ENCODE measurements at regions not wholly inside any gene's neighbourhood (a gene's known extent, or its start where the extent isn't known, plus 50 kb on each side); places are given as distances from the start of the nearest gene placed in this dataset.

GRCh38 chr16:50933262-50933661 is 191.4 kb downstream of the CYLD start:
- Histone ChIP-seq H3K27me3 (ENCODE audit: low read depth, low read length) (peaks cover 18% of the 10 kb centered on the region), H3K27ac (ENCODE audit: low read length) (no peak overlapping the region), H3K9me3 (ENCODE audit: insufficient read depth, low read length) (no peaks in the 10 kb centered on the region), H4K20me1 (ENCODE audit: insufficient read depth, low read length) (no peaks in the 10 kb centered on the region), H3K4me2 (ENCODE audit: low read length) (no peak overlapping the region), H3K9ac (ENCODE audit: low read length) (no peak overlapping the region), H2AFZ (ENCODE audit: low read depth, low read length) (no peak overlapping the region), H3K79me2 (ENCODE audit: low read length) (no peaks in the 10 kb centered on the region), H3K4me3 (ENCODE audit: low read length) (no peak overlapping the region), H3K36me3 (replicated peaks; ENCODE audit: low read depth, low read length) (no peaks in the 10 kb centered on the region), H3K4me1 (ENCODE audit: low read length) (no peaks in the 10 kb centered on the region)
- TF ChIP-seq CTCF (IDR thresholded peaks at IDR 0.05; ENCODE audit: low read depth, low read length) (no peak), EZH2phosphoT487 (IDR thresholded peaks at IDR 0.05; ENCODE audit: low read depth) (no peak)

- Histone ChIP-seq H3K27ac (ENCODE audit: low read length) (no peak overlapping the region), H3K9me3 (ENCODE audit: insufficient read depth, low read length) (no peaks in the 10 kb centered on the region), H3K9ac (ENCODE audit: low read length) (no peak overlapping the region), H3K4me1 (ENCODE audit: low read length) (no peaks in the 10 kb centered on the region), H3K27me3 (ENCODE audit: low read depth, low read length) (peaks cover 18% of the 10 kb centered on the region), H3K79me2 (ENCODE audit: low read length) (no peaks in the 10 kb centered on the region), H2AFZ (ENCODE audit: low read depth, low read length) (no peak overlapping the region), H4K20me1 (ENCODE audit: insufficient read depth, low read length) (no peaks in the 10 kb centered on the region), H3K4me3 (ENCODE audit: low read length) (no peak overlapping the region), H3K36me3 (replicated peaks; ENCODE audit: low read depth, low read length) (no peaks in the 10 kb centered on the region), H3K4me2 (ENCODE audit: low read length) (no peak overlapping the region)
- TF ChIP-seq CTCF (IDR thresholded peaks at IDR 0.05; ENCODE audit: low read depth, low read length) (no peak), EZH2phosphoT487 (IDR thresholded peaks at IDR 0.05; ENCODE audit: low read depth) (no peak)
Observed at GRCh38 chr16:50932348-50932935, 190.6 kb downstream of the CYLD start.

GRCh38 chr16:50928065-50928464 is 186.2 kb downstream of the CYLD start:
- H3K27ac ChIP-seq (ENCODE audit: low read length) = no peak overlapping the region
- TF ChIP-seq EZH2phosphoT487 (IDR thresholded peaks at IDR 0.05; ENCODE audit: low read depth) = no peak
- TF ChIP-seq CTCF (IDR thresholded peaks at IDR 0.05; ENCODE audit: low read depth, low read length) = no peak

GRCh38 chr16:50925758-50926357 is 184.0 kb downstream of the CYLD start:
- Histone ChIP-seq H3K79me2 (ENCODE audit: low read length) (no peaks in the 10 kb centered on the region), H3K27ac (ENCODE audit: low read length) (no peak overlapping the region), H3K4me3 (ENCODE audit: low read length) (no peak overlapping the region), H3K9me3 (ENCODE audit: insufficient read depth, low read length) (no peaks in the 10 kb centered on the region), H3K9ac (ENCODE audit: low read length) (no peak overlapping the region), H3K27me3 (ENCODE audit: low read depth, low read length) (peaks cover 43% of the 10 kb centered on the region), H3K4me2 (ENCODE audit: low read length) (no peak overlapping the region), H4K20me1 (ENCODE audit: insufficient read depth, low read length) (no peaks in the 10 kb centered on the region), H2AFZ (ENCODE audit: low read depth, low read length) (no peak overlapping the region), H3K36me3 (replicated peaks; ENCODE audit: low read depth, low read length) (no peaks in the 10 kb centered on the region), H3K4me1 (ENCODE audit: low read length) (no peaks in the 10 kb centered on the region)
- no peak for TF ChIP-seq EZH2phosphoT487 (IDR thresholded peaks at IDR 0.05; ENCODE audit: low read depth)
- TF ChIP-seq CTCF (IDR thresholded peaks at IDR 0.05; ENCODE audit: low read depth, low read length) = no peak

More at GRCh38 chr16:50928065-50928464, 186.2 kb downstream of the CYLD start:
- Histone ChIP-seq H3K4me2 (ENCODE audit: low read length) (no peak overlapping the region), H3K4me3 (ENCODE audit: low read length) (no peak overlapping the region), H3K27me3 (ENCODE audit: low read depth, low read length) (peaks cover 34% of the 10 kb centered on the region), H2AFZ (ENCODE audit: low read depth, low read length) (no peak overlapping the region), H3K79me2 (ENCODE audit: low read length) (no peaks in the 10 kb centered on the region), H3K36me3 (replicated peaks; ENCODE audit: low read depth, low read length) (no peaks in the 10 kb centered on the region), H3K9ac (ENCODE audit: low read length) (no peak overlapping the region), H3K4me1 (ENCODE audit: low read length) (no peaks in the 10 kb centered on the region), H4K20me1 (ENCODE audit: insufficient read depth, low read length) (no peaks in the 10 kb centered on the region), H3K9me3 (ENCODE audit: insufficient read depth, low read length) (no peaks in the 10 kb centered on the region)
